CD4-positive, alpha-beta memory T cell (primary cell): ENCODE measurements at regions not wholly inside any gene's neighbourhood (a gene's known extent, or its start where the extent isn't known, plus 50 kb on each side); places are given as distances from the start of the nearest gene placed in this dataset.

Source experiments
- CTCF ChIA-PET: fragments of 350-600 bp; sonication (Branson Sonifier 250); formaldehyde crosslinking; loops from one replicate; lab custom pipeline; 2021; ENCODE audit warnings: inconsistent platforms; ENCODE audit not compliant: partially characterized antibody; lab: Charles Lee
- POLR2A ChIA-PET: fragments of 350-600 bp; sonication (Branson Sonifier 250); formaldehyde crosslinking; loops from one replicate; lab custom pipeline; 2021; ENCODE audit not compliant: partially characterized antibody; lab: Charles Lee
- DNase-seq, 5 donors: peaks; one replicate each; pipeline versions ENCODE4 v3.0.0 to v3.0.0-alpha.2; 2020 to 2022; ENCODE audit warnings: mixed read lengths in 1 of 5
- H3K27ac ChIP-seq: one replicate; pipeline ENCODE4 v1.7.0; 2013; ENCODE audit warnings: low read depth, low read length
- H3K27me3 ChIP-seq: 2 replicates; pipeline ENCODE4 v1.7.0; 2013; ENCODE audit warnings: mild to moderate bottlenecking, low read length, moderate library complexity; ENCODE audit not compliant: insufficient read depth
- H3K36me3 ChIP-seq: 2 replicates; pipeline ENCODE4 v1.7.0; 2013; ENCODE audit warnings: mild to moderate bottlenecking, low read length, moderate library complexity; ENCODE audit not compliant: insufficient read depth
- H3K4me1 ChIP-seq: 2 replicates; pipeline ENCODE4 v1.7.0; 2013; ENCODE audit warnings: mild to moderate bottlenecking, low read length, moderate library complexity; ENCODE audit not compliant: insufficient read depth
- H3K4me3 ChIP-seq, 2 donors: one replicate each; pipeline ENCODE4 v1.7.0; 2013; ENCODE audit warnings: low read length in 2 of 2, mild to moderate bottlenecking in 1 of 2
- H3K9me3 ChIP-seq, 2 donors: one replicate each; pipeline ENCODE4 v1.7.0; 2013; ENCODE audit warnings: low read length in 2 of 2, control low read depth in 1 of 2; ENCODE audit not compliant: control insufficient read depth in 1 of 2
- H3K27ac Mint-ChIP-seq, 7 donors: one replicate each; pipeline ENCODE4 v1.8.0; 2020 to 2021; ENCODE audit warnings: mixed read lengths in 7 of 7, mild to moderate bottlenecking in 6 of 7, inconsistent platforms in 3 of 7, moderate library complexity in 3 of 7
- H3K27me3 Mint-ChIP-seq, 2 donors: one replicate each; pipeline ENCODE4 v1.8.0; 2020 to 2021; ENCODE audit warnings: mixed read lengths in 2 of 2
- H3K36me3 Mint-ChIP-seq, 2 donors: one replicate each; pipeline ENCODE4 v1.8.0; 2020 to 2021; ENCODE audit warnings: mixed read lengths in 2 of 2, inconsistent platforms in 1 of 2, mild to moderate bottlenecking in 1 of 2
- H3K4me1 Mint-ChIP-seq, 4 donors: one replicate each; pipeline ENCODE4 v1.8.0; 2020 to 2021; ENCODE audit warnings: mixed read lengths in 4 of 4, mild to moderate bottlenecking in 1 of 4
- H3K4me3 Mint-ChIP-seq, 8 donors: one replicate each; pipeline ENCODE4 v1.8.0; 2020 to 2021; ENCODE audit warnings: mixed read lengths in 8 of 8, mild to moderate bottlenecking in 7 of 8, moderate library complexity in 6 of 8, inconsistent platforms in 3 of 8
- H3K9me3 Mint-ChIP-seq, 8 donors: one replicate each; pipeline ENCODE4 v1.8.0; 2020 to 2021; ENCODE audit warnings: mixed read lengths in 8 of 8, mild to moderate bottlenecking in 5 of 8, inconsistent platforms in 3 of 8, moderate library complexity in 1 of 8
- intact Hi-C: fragments of 100-400 bp; cut with micrococcal nuclease; formaldehyde crosslinking; loops from one replicate; pipeline ENCODE4 v1.15.1; 2023

GRCh38 chr5:61842840-61843239 lies 463.2 kb upstream of the KIF2A start:
- H3K4me1 ChIP-seq: no peaks in the 10 kb centered on the region
- H3K36me3 Mint-ChIP-seq: no peaks in the 10 kb centered on the region
- CTCF ChIA-PET: no interaction called here

DNA sequence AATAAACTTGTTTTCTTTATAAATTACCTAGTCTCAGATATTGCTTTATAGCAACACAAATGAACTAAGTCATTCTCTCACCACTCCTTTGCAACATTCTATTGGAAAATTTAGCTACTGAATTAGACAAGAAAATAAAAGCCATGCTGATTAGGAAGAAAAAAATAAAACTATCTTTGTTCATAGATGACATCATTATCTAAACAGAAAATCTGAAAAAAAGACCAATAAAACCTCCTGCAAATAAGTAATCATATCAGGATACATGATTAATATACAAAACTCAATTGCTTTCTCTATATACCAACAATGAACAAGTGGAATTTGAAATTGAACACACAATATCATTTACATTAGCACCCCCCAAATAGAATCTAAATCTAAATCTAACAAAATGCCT lies 455.3 kb upstream of the KIF2A start:
- Histone ChIP-seq H3K9me3 (no peaks in the 10 kb centered on the region), H3K4me3 (no peak overlapping the region), H3K27ac (no peak overlapping the region), H3K36me3 (no peaks in the 10 kb centered on the region), H3K27me3 (no peaks in the 10 kb centered on the region), H3K4me1 (no peaks in the 10 kb centered on the region)
- H3K36me3 Mint-ChIP-seq: no peaks in the 10 kb centered on the region
- H3K27me3 Mint-ChIP-seq: no peaks in the 10 kb centered on the region
- intact Hi-C loops: no loop called here
- no peak overlapping the region for H3K27ac Mint-ChIP-seq
- H3K4me1 Mint-ChIP-seq: no peaks in the 10 kb centered on the region
- no peak for DNase-seq
- ChIA-PET CTCF (no interaction called here), POLR2A (no interaction called here)
- H3K9me3 Mint-ChIP-seq: peaks cover 0 to 8% (median 5%) of the 10 kb centered on the region in 8 donors
- no peak overlapping the region for H3K4me3 Mint-ChIP-seq

More at GRCh38 chr5:61842840-61843239, 463.2 kb upstream of the KIF2A start:
- Mint-ChIP-seq H3K4me3 (no peak overlapping the region), H3K27ac (no peak overlapping the region), H3K9me3 (peaks cover 0 to 18% (median 5%) of the 10 kb centered on the region in 8 donors), H3K4me1 (no peaks in the 10 kb centered on the region), H3K27me3 (peaks cover 3 to 4% of the 10 kb centered on the region in 2 donors)
- Histone ChIP-seq H3K27ac (no peak overlapping the region), H3K27me3 (no peaks in the 10 kb centered on the region), H3K4me3 (no peak overlapping the region), H3K9me3 (no peaks in the 10 kb centered on the region), H3K36me3 (no peaks in the 10 kb centered on the region)
- POLR2A ChIA-PET: no interaction called here
- DNase-seq: no peak
- intact Hi-C loops: no loop called here

- intact Hi-C loops: no loop called here
- Mint-ChIP-seq H3K27ac (no peak overlapping the region), H3K9me3 (peaks cover 0 to 14% (median 2%) of the 10 kb centered on the region in 8 donors), H3K4me1 (no peaks in the 10 kb centered on the region), H3K27me3 (no peaks in the 10 kb centered on the region), H3K4me3 (no peak overlapping the region), H3K36me3 (no peaks in the 10 kb centered on the region)
- no peak for DNase-seq
- no peak overlapping the region for H3K4me3 ChIP-seq
- ChIA-PET POLR2A (no interaction called here), CTCF (no interaction called here)
- no peaks in the 10 kb centered on the region for H3K4me1 ChIP-seq
- no peaks in the 10 kb centered on the region for H3K36me3 ChIP-seq
- no peak overlapping the region for H3K27ac ChIP-seq
- no peaks in the 10 kb centered on the region for H3K9me3 ChIP-seq
- no peaks in the 10 kb centered on the region for H3K27me3 ChIP-seq
Observed at GRCh38 chr5:61854531-61854930, 451.5 kb upstream of the KIF2A start.

- Histone ChIP-seq H3K27me3 (no peaks in the 10 kb centered on the region), H3K4me1 (no peaks in the 10 kb centered on the region), H3K36me3 (no peaks in the 10 kb centered on the region), H3K27ac (no peak overlapping the region), H3K9me3 (no peaks in the 10 kb centered on the region), H3K4me3 (no peak overlapping the region)
- peaks cover 0 to 9% (median 0%) of the 10 kb centered on the region in 8 donors for H3K9me3 Mint-ChIP-seq
- H3K27ac Mint-ChIP-seq: no peak overlapping the region
- H3K27me3 Mint-ChIP-seq: peaks cover 0 to 1% of the 10 kb centered on the region in 2 donors
- no peaks in the 10 kb centered on the region for H3K36me3 Mint-ChIP-seq
- intact Hi-C loops: no loop called here
- H3K4me3 Mint-ChIP-seq: no peak overlapping the region
- no peaks in the 10 kb centered on the region for H3K4me1 Mint-ChIP-seq
- ChIA-PET POLR2A (no interaction called here), CTCF (no interaction called here)
- no peak for DNase-seq
Observed at GRCh38 chr5:61860978-61861377, 445.0 kb upstream of the KIF2A start.

- H3K9me3 ChIP-seq: no peaks in the 10 kb centered on the region
- H3K4me3 ChIP-seq: no peak overlapping the region
- Mint-ChIP-seq H3K4me1 (no peaks in the 10 kb centered on the region), H3K27ac (no peak overlapping the region), H3K9me3 (peaks cover 0 to 8% (median 1%) of the 10 kb centered on the region in 8 donors), H3K36me3 (no peaks in the 10 kb centered on the region), H3K4me3 (no peak overlapping the region), H3K27me3 (peaks cover 0 to 7% of the 10 kb centered on the region in 2 donors)
- H3K4me1 ChIP-seq: no peaks in the 10 kb centered on the region
- no peak for DNase-seq
- H3K27me3 ChIP-seq: no peaks in the 10 kb centered on the region
- ChIA-PET CTCF (no interaction called here), POLR2A (no interaction called here)
- H3K27ac ChIP-seq: no peak overlapping the region
- no peaks in the 10 kb centered on the region for H3K36me3 ChIP-seq
- intact Hi-C loops: no loop called here
Observed at GRCh38 chr5:61866930-61867329, 439.1 kb upstream of the KIF2A start.

GRCh38 chr5:61869333-61869732 lies 436.7 kb upstream of the KIF2A start:
- H3K27ac Mint-ChIP-seq: no peak overlapping the region
- H3K36me3 ChIP-seq: no peaks in the 10 kb centered on the region
- ChIA-PET POLR2A (no interaction called here), CTCF (no interaction called here)
- no peaks in the 10 kb centered on the region for H3K9me3 ChIP-seq
- H3K27ac ChIP-seq: no peak overlapping the region
- peaks cover 0 to 18% (median 6%) of the 10 kb centered on the region in 8 donors for H3K9me3 Mint-ChIP-seq
- no peaks in the 10 kb centered on the region for H3K27me3 ChIP-seq
- intact Hi-C loops: no loop called here
- no peak overlapping the region for H3K4me3 Mint-ChIP-seq
- H3K36me3 Mint-ChIP-seq: peaks cover 0 to 1% of the 10 kb centered on the region in 2 donors
- no peak overlapping the region for H3K4me3 ChIP-seq
- no peaks in the 10 kb centered on the region for H3K4me1 ChIP-seq
- H3K4me1 Mint-ChIP-seq: no peaks in the 10 kb centered on the region
- no peak for DNase-seq
- H3K27me3 Mint-ChIP-seq: peaks cover 0 to 7% of the 10 kb centered on the region in 2 donors

DNA sequence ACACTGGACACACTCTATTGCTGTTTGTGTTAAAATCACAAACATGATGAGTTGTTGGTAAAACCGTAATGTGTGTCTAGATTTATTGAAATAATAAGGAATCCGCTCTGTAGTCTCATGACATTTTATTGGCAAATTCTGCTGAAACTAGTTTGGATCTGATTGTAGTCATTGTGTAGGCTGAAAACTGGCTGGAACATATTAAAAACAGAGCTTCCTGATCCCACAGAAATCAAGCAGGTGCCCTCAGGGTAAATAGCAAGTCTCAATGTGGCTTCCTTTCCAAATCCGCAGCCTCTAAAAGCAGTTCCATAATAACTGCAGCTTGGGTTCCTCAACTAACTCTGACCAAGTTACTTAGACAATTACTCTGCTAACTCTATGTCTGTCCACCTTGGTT lies 427.5 kb upstream of the KIF2A start:
- Mint-ChIP-seq H3K9me3 (peaks cover 0 to 4% (median under 1%) of the 10 kb centered on the region in 8 donors), H3K4me3 (no peak overlapping the region), H3K27ac (no peak overlapping the region), H3K36me3 (no peaks in the 10 kb centered on the region), H3K27me3 (peaks cover 0 to 1% of the 10 kb centered on the region in 2 donors), H3K4me1 (no peaks in the 10 kb centered on the region)
- Histone ChIP-seq H3K4me3 (no peak overlapping the region), H3K4me1 (no peaks in the 10 kb centered on the region), H3K36me3 (no peaks in the 10 kb centered on the region), H3K27ac (no peak overlapping the region), H3K9me3 (no peaks in the 10 kb centered on the region), H3K27me3 (no peaks in the 10 kb centered on the region)
- CTCF ChIA-PET: no interaction called here
- POLR2A ChIA-PET: no interaction called here
- intact Hi-C loops: no loop called here
- DNase-seq: no peak
